Ascending aorta (tissue), 2 donors: ENCODE measurements at regions not wholly inside any gene's neighbourhood (a gene's known extent, or its start where the extent isn't known, plus 50 kb on each side); places are given as distances from the start of the nearest gene placed in this dataset.

Experiments
- DNase-seq, 2 donors: peaks; one replicate each; pipeline ENCODE4 v3.0.0-alpha.2; 2019; ENCODE audit warnings: low spot score in 2 of 2
- H3K27ac ChIP-seq, 2 donors: fragments of 200-600 bp; sonication (generic); one replicate each; pipeline ENCODE4 v1.5.1; 2016 to 2017; ENCODE audit warnings: mild to moderate bottlenecking in 1 of 2
- H3K27me3 ChIP-seq: fragments of 200-600 bp; sonication (generic); one replicate; pipeline ENCODE4 v1.5.1; 2017
- H3K36me3 ChIP-seq, 2 donors: fragments of 200-600 bp; sonication (generic); one replicate each; pipeline ENCODE4 v1.5.1; 2016
- H3K4me1 ChIP-seq, 2 donors: fragments of 200-600 bp; sonication (generic); one replicate each; pipeline ENCODE4 v1.5.1; 2016 to 2017; ENCODE audit warnings: mild to moderate bottlenecking in 1 of 2
- H3K4me3 ChIP-seq, 2 donors: fragments of 200-600 bp; sonication (generic); one replicate each; pipeline ENCODE4 v1.5.1; 2016 to 2017; ENCODE audit warnings: mild to moderate bottlenecking in 1 of 2
- H3K9me3 ChIP-seq, 2 donors: fragments of 200-600 bp; sonication (generic); one replicate each; pipeline ENCODE4 v1.5.1; 2016
- CTCF ChIP-seq, 3 experiments: fragments of 200-600 bp in 2 of 3; fragments of 450-650 bp in 1 of 3; sonication (generic) in 2 of 3; IDR thresholded peaks; one replicate each; pipeline ENCODE4 v1.5.1; 2016 to 2019; ENCODE audit warnings: antibody characterized with exemption in 3 of 3, mild to moderate bottlenecking in 1 of 3, moderate library complexity in 1 of 3
- intact Hi-C: fragments of 100-400 bp; cut with DNase I; formaldehyde crosslinking; loops from one replicate; pipeline ENCODE4 v1.15.1; 2023

GRCh38 chr4:123300222-123301039, 96.2 kb upstream of the SPRY1 start:
- no peak for TF ChIP-seq CTCF (IDR thresholded peaks at IDR 0.05)
- Histone ChIP-seq H3K27ac (no peak overlapping the region), H3K4me1 (peaks cover 0 to 9% of the 10 kb centered on the region in 2 donors), H3K36me3 (no peaks in the 10 kb centered on the region), H3K27me3 (no peaks in the 10 kb centered on the region), H3K4me3 (no peak overlapping the region), H3K9me3 (no peaks in the 10 kb centered on the region)
- DNase-seq: no peak
- intact Hi-C loops: no loop called here

GRCh38 chr4:123301923-123302322, 94.7 kb upstream of the SPRY1 start:
- H3K4me3 ChIP-seq: no peak overlapping the region
- peaks cover 0 to 9% of the 10 kb centered on the region in 2 donors for H3K4me1 ChIP-seq
- intact Hi-C loops: no loop called here
- no peaks in the 10 kb centered on the region for H3K36me3 ChIP-seq
- H3K9me3 ChIP-seq: no peaks in the 10 kb centered on the region
- TF ChIP-seq CTCF (IDR thresholded peaks at IDR 0.05): no peak
- H3K27ac ChIP-seq: no peak overlapping the region
- no peaks in the 10 kb centered on the region for H3K27me3 ChIP-seq
- no peak for DNase-seq

GRCh38 chr4:123304151-123304964, 92.2 kb upstream of the SPRY1 start:
- no peak for DNase-seq
- no peak for TF ChIP-seq CTCF (IDR thresholded peaks at IDR 0.05)
- H3K4me3 ChIP-seq: no peak overlapping the region
- peaks cover 0 to 2% of the 10 kb centered on the region in 2 donors for H3K4me1 ChIP-seq
- no peak overlapping the region for H3K27ac ChIP-seq
- intact Hi-C loops: no loop called here
- H3K9me3 ChIP-seq: no peaks in the 10 kb centered on the region
- no peaks in the 10 kb centered on the region for H3K27me3 ChIP-seq
- H3K36me3 ChIP-seq: no peaks in the 10 kb centered on the region

- Histone ChIP-seq H3K27ac (no peak overlapping the region), H3K4me1 (no peaks in the 10 kb centered on the region), H3K9me3 (no peaks in the 10 kb centered on the region), H3K4me3 (no peak overlapping the region), H3K27me3 (no peaks in the 10 kb centered on the region), H3K36me3 (no peaks in the 10 kb centered on the region)
- no peak for DNase-seq
- intact Hi-C loops: no loop called here
- no peak for TF ChIP-seq CTCF (IDR thresholded peaks at IDR 0.05)
Observed at GRCh38 chr4:123305736-123306135, 90.9 kb upstream of the SPRY1 start.

GRCh38 chr4:123306769-123307168, 89.8 kb upstream of the SPRY1 start:
- no peak overlapping the region for H3K4me3 ChIP-seq
- DNase-seq: no peak
- intact Hi-C loops: no loop called here

More at GRCh38 chr4:123306769-123307168, 89.8 kb upstream of the SPRY1 start:
- Histone ChIP-seq H3K36me3 (no peaks in the 10 kb centered on the region), H3K27me3 (no peaks in the 10 kb centered on the region), H3K9me3 (no peaks in the 10 kb centered on the region), H3K27ac (no peak overlapping the region), H3K4me1 (no peaks in the 10 kb centered on the region)
- no peak for TF ChIP-seq CTCF (IDR thresholded peaks at IDR 0.05)
